ENCODE measurements at regions not wholly inside any gene's neighbourhood (a gene's known extent, or its start where the extent isn't known, plus 50 kb on each side); places are given as distances from the start of the nearest gene placed in this dataset.

DNA sequence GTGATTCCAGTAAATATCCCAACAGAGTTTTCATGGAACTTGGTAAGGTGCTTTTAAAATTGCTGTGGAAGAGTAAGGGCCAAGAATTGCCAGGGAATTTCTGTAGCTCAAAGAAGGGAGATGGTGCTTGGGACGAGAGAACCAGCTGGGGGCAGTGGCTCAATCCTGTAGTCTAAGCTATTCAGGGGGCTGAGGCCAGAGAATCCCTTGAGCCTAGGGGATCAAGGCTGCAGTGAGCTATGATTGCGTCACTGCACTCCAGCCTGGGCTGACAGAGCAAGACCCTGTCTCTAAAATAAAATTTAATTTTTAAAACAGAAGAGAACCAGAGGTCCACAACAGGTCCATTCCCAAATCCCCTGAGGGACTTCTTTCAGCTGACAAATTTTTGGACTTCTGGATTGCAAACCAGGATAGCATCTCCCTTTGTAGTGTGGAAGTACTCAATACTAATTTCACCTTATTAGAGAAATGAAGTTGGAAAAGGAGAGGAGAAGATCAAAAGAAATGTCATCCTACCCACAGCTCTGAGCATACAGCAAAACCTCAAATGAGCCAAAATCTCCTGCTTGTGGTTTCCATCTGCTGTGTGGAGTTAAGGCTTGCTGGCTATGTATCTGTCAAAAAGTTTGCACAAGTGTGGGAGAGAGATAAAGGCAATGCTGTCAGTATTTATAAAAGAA, 59.2 kb upstream of the CLPB start:
- DNase-seq = peak; percentile 33
- Histone ChIP-seq H3K36me3 (replicated peaks; ENCODE audit: control insufficient read depth, insufficient read depth, low read length) (no peaks in the 10 kb centered on the region), H3K27me3 (ENCODE audit: control insufficient read depth, insufficient read depth, low read length) (no peaks in the 10 kb centered on the region), H3K4me3 (ENCODE audit: insufficient read depth, low read depth, low read length) (no peak overlapping the region)

GRCh38 chr11:72491001-72491400, 56.7 kb upstream of the CLPB start:
- no peak for DNase-seq
- H3K27me3 ChIP-seq (ENCODE audit: control insufficient read depth, insufficient read depth, low read length) = no peaks in the 10 kb centered on the region
- no peak overlapping the region for H3K4me3 ChIP-seq (ENCODE audit: insufficient read depth, low read depth, low read length)
- no peaks in the 10 kb centered on the region for H3K36me3 ChIP-seq (replicated peaks; ENCODE audit: control insufficient read depth, insufficient read depth, low read length)

Measured in H7 (cell line).